GM12878 (cell line): ENCODE measurements at regions not wholly inside any gene's neighbourhood (a gene's known extent, or its start where the extent isn't known, plus 50 kb on each side); places are given as distances from the start of the nearest gene placed in this dataset.

Experiments used
- ATAC-seq: fragments of 200-7000 bp; cut with Tn5 transposase; 3 replicates; pipeline ENCODE4 v1.9.1; 2020; ENCODE audit warnings: mild to moderate bottlenecking, moderate library complexity
- BruUV-seq: library from RNA; stranded (reverse); fragments of 400-500 nt; replicated peaks from 2 replicates; lab custom pipeline; 2021; lab: Mats Ljungman, UMichigan
- CTCF ChIA-PET: fragments of 300-600 bp; sonication (Branson Sonifier 250); formaldehyde crosslinking; extraction: SDS; loops from one replicate; lab custom pipeline; 2021; ENCODE audit warnings: inconsistent platforms; lab: Yijun Ruan, JAX
- POLR2A ChIA-PET: fragments of 350-600 bp; formaldehyde crosslinking; extraction: SDS; loops from one replicate; lab custom pipeline; 2021; ENCODE audit warnings: inconsistent platforms; lab: Charles Lee
- RAD21 ChIA-PET: fragments of 300-600 bp; sonication (Branson Sonifier 250); formaldehyde crosslinking; loops from one replicate; lab custom pipeline; 2023; ENCODE audit warnings: antibody characterized with exemption; ENCODE audit not compliant: unreplicated experiment; lab: Charles Lee
- SMC1A ChIA-PET: fragments of 300-600 bp; sonication (Branson Sonifier 250); formaldehyde crosslinking; loops from one replicate; lab custom pipeline; 2023; ENCODE audit not compliant: unreplicated experiment, uncharacterized antibody; lab: Charles Lee
- DNase-seq: peaks from one replicate; pipeline ENCODE4 v3.0.0-alpha.2; 2011; ENCODE audit warnings: low read depth, low spot score
- FAIRE-seq: peaks from 3 replicates; lab custom pipeline; 2011; peaks lifted over from hg19 to GRCh38; lab: Jason Lieb, UNC
- H2AFZ ChIP-seq: 2 replicates; pipeline ENCODE4 v1.6.0; 2011; ENCODE audit warnings: low read depth, low read length, control low read depth; ENCODE audit not compliant: control insufficient read depth
- H3K27ac ChIP-seq: 2 replicates; pipeline ENCODE4 v1.5.1; 2011; ENCODE audit warnings: control low read depth; ENCODE audit not compliant: control insufficient read depth, insufficient read depth
- H3K27me3 ChIP-seq, 2 experiments: replicated peaks in 1 of 2; 2 replicates each; pipeline versions ENCODE4 v1.6.0 to v1.6.1; 2011; ENCODE audit warnings: low read length in 1 of 2; ENCODE audit not compliant: control insufficient read depth in 2 of 2, insufficient read depth in 2 of 2
- H3K36me3 ChIP-seq, 2 experiments: 2 replicates each; pipeline ENCODE4 v1.5.1; 2011; ENCODE audit warnings: low read length in 1 of 2; ENCODE audit not compliant: control insufficient read depth in 2 of 2, insufficient read depth in 2 of 2
- H3K4me1 ChIP-seq: 2 replicates; pipeline ENCODE4 v1.6.1; 2011; ENCODE audit warnings: mild to moderate bottlenecking, low read length, moderate library complexity, mixed read lengths; ENCODE audit not compliant: control insufficient read depth, insufficient read depth
- H3K4me2 ChIP-seq: 2 replicates; pipeline ENCODE4 v1.6.0; 2011; ENCODE audit warnings: control low read depth; ENCODE audit not compliant: control insufficient read depth, insufficient read depth
- H3K4me3 ChIP-seq: fragments of 200-600 bp; sonication (generic); 2 replicates; pipeline ENCODE4 v1.5.1; 2016
- H3K79me2 ChIP-seq: 2 replicates; pipeline ENCODE4 v1.6.0; 2011; ENCODE audit warnings: low read length; ENCODE audit not compliant: control insufficient read depth, insufficient read depth
- H3K9ac ChIP-seq: 2 replicates; pipeline ENCODE4 v1.8.0; 2011; ENCODE audit warnings: low read length, control low read depth, mixed read lengths; ENCODE audit not compliant: control insufficient read depth, insufficient read depth
- H3K9me3 ChIP-seq: replicated peaks from 3 replicates; pipeline ENCODE4 v1.5.1; 2011; ENCODE audit warnings: mild to moderate bottlenecking, low read length; ENCODE audit not compliant: control insufficient read depth, insufficient read depth
- H4K20me1 ChIP-seq: 2 replicates; pipeline ENCODE4 v1.6.0; 2011; ENCODE audit not compliant: control insufficient read depth, insufficient read depth
- CEBPB ChIP-seq, 2 experiments: fragments of 150-350 bp in 1 of 2; IDR thresholded peaks; 2 replicates each; pipeline ENCODE4 v1.6.1; 2012 to 2014; ENCODE audit warnings: low read depth in 2 of 2, low read length in 2 of 2, borderline replicate concordance in 1 of 2, inconsistent platforms in 1 of 2
- DPF2 ChIP-seq: fragments of 450-650 bp; IDR thresholded peaks from 2 replicates; pipeline ENCODE4 v1.6.1; 2017; ENCODE audit warnings: mild to moderate bottlenecking
- EP300 ChIP-seq, 2 experiments: fragments of 150-350 bp in 1 of 2; IDR thresholded peaks; 2 replicates each; pipeline ENCODE4 v1.6.1; 2011 to 2012; ENCODE audit warnings: low read depth in 2 of 2, low read length in 2 of 2, borderline replicate concordance in 1 of 2, improper control_type of control experiment in 1 of 2, inconsistent platforms in 1 of 2; ENCODE audit not compliant: control insufficient read depth in 1 of 2
- ESRRA ChIP-seq: IDR thresholded peaks from 2 replicates; pipeline ENCODE4 v1.6.1; 2012; ENCODE audit warnings: mild to moderate bottlenecking, low read length, improper control_type of control experiment
- LARP7 ChIP-seq: fragments of 450-650 bp; IDR thresholded peaks from 2 replicates; pipeline ENCODE4 v1.6.1; 2017; ENCODE audit warnings: mild to moderate bottlenecking
- MTA2 ChIP-seq: fragments of 450-650 bp; IDR thresholded peaks from 2 replicates; pipeline ENCODE4 v1.6.1; 2016; ENCODE audit warnings: low read depth, mild to moderate bottlenecking, moderate library complexity
- PBX3 ChIP-seq: IDR thresholded peaks from 2 replicates; pipeline ENCODE4 v1.6.1; 2011; ENCODE audit warnings: mild to moderate bottlenecking, low read depth, low read length, moderate library complexity; ENCODE audit not compliant: insufficient replicate concordance
- POLR2AphosphoS5 ChIP-seq: IDR thresholded peaks from 2 replicates; pipeline ENCODE4 v1.6.1; 2011; ENCODE audit warnings: mild to moderate bottlenecking, low read length, inconsistent platforms
- RELA ChIP-seq: fragments of 450-650 bp; IDR thresholded peaks from 2 replicates; pipeline ENCODE4 v1.8.0; 2014; ENCODE audit warnings: borderline replicate concordance; ENCODE audit not compliant: partially characterized antibody
- SMARCA5 ChIP-seq: fragments of 450-650 bp; IDR thresholded peaks from 2 replicates; pipeline ENCODE4 v1.6.1; 2017; ENCODE audit warnings: mild to moderate bottlenecking
- ZNF592 ChIP-seq: fragments of 450-650 bp; IDR thresholded peaks from 2 replicates; pipeline ENCODE4 v1.6.1; 2017; ENCODE audit warnings: mild to moderate bottlenecking, moderate library complexity
- ZNF622 ChIP-seq: fragments of 450-650 bp; IDR thresholded peaks from 2 replicates; pipeline ENCODE4 v1.6.1; 2017; ENCODE audit warnings: mild to moderate bottlenecking, inconsistent platforms
- WGBS: methylation state at CpG from one replicate; pipeline ENCODE4 v1.1.6; 2016; ENCODE audit warnings: low lambda C conversion rate; ENCODE audit not compliant: insufficient replicate concordance, insufficient coverage; ENCODE audit errors: missing lambda C conversion rate; 5-methylcytosine and 5-hydroxymethylcytosine counted together
- in situ Hi-C: fragments of 300-500 bp; cut with MboI; formaldehyde crosslinking; loops from 9 replicates; pipeline ENCODE4 v1.14.3; 2018; ENCODE audit warnings: mixed read lengths
- intact Hi-C: fragments of 100-400 bp; cut with micrococcal nuclease; formaldehyde crosslinking; loops from one replicate; pipeline ENCODE4 v1.14.2; 2022; ENCODE audit not compliant: unreplicated experiment
- TF ChIP-seq, protein P1 (sequence below): fragments of 450-650 bp; IDR thresholded peaks from 2 replicates; pipeline ENCODE4 v1.6.1; 2017; ENCODE audit warnings: mild to moderate bottlenecking, low read depth, inconsistent platforms; ENCODE audit not compliant: poor library complexity, severe bottlenecking

GRCh38 chr11:109026891-109027489, 362.1 kb downstream of the DDX10 start:
- TF ChIP-seq CEBPB (IDR thresholded peaks at IDR 0.05; ENCODE audit: borderline replicate concordance in 1 of 2, low read depth in 2 of 2, low read length in 2 of 2) (no peak), EP300 (IDR thresholded peaks at IDR 0.05; ENCODE audit: borderline replicate concordance in 1 of 2, control insufficient read depth in 1 of 2, low read depth in 2 of 2, low read length in 2 of 2) (no peak), SMARCA5 (no peak), POLR2AphosphoS5 (no peak), ZNF622 (no peak), MTA2 (no peak), RELA (no peak), DPF2 (no peak), LARP7 (no peak), ESRRA (no peak), PBX3 (no peak), ZNF592 (no peak)
- TF ChIP-seq, protein P1, sequence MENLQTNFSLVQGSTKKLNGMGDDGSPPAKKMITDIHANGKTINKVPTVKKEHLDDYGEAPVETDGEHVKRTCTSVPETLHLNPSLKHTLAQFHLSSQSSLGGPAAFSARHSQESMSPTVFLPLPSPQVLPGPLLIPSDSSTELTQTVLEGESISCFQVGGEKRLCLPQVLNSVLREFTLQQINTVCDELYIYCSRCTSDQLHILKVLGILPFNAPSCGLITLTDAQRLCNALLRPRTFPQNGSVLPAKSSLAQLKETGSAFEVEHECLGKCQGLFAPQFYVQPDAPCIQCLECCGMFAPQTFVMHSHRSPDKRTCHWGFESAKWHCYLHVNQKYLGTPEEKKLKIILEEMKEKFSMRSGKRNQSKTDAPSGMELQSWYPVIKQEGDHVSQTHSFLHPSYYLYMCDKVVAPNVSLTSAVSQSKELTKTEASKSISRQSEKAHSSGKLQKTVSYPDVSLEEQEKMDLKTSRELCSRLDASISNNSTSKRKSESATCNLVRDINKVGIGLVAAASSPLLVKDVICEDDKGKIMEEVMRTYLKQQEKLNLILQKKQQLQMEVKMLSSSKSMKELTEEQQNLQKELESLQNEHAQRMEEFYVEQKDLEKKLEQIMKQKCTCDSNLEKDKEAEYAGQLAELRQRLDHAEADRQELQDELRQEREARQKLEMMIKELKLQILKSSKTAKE: no peak
- Histone ChIP-seq H3K4me2 (no peak overlapping the region), H3K9ac (no peak overlapping the region), H3K79me2 (no peaks in the 10 kb centered on the region), H3K4me1 (no peaks in the 10 kb centered on the region), H3K9me3 (no peaks in the 10 kb centered on the region), H3K36me3 (no peaks in the 10 kb centered on the region), H4K20me1 (no peaks in the 10 kb centered on the region), H3K4me3 (no peak overlapping the region), H3K27ac (no peak overlapping the region), H3K27me3 (no peaks in the 10 kb centered on the region), H2AFZ (no peak overlapping the region)
- intact Hi-C loops: no loop called here
- ATAC-seq (no peak), DNase-seq (no peak), FAIRE-seq (no peak)
- RAD21 ChIA-PET: no interaction called here
- POLR2A ChIA-PET: no interaction called here
- SMC1A ChIA-PET: interaction anchor here (0.7 kb wide), 1 partner anchor 61 kb away, joined by 3 read pairs; no protein-coding TSS in a partner anchor
- 0% methylated on average over 1 of the region's 1 CpG for WGBS
- CTCF ChIA-PET: no interaction called here
- in situ Hi-C loops: no loop called here
- no TSS peak for BruUV-seq
